GM21786 (cell line): ENCODE measurements at regions not wholly inside any gene's neighbourhood (a gene's known extent, or its start where the extent isn't known, plus 50 kb on each side); places are given as distances from the start of the nearest gene placed in this dataset.
"Not testable (repeated sequence)": the region's sequence is repeated elsewhere in the genome, so short reads cannot be mapped to it uniquely, and the experiment has no call there.

Experiments
- ATAC-seq: cut with Tn5 transposase; IDR thresholded peaks from one replicate; pipeline ENCODE4 v1.9.1; 2021; ENCODE audit not compliant: unreplicated experiment

- no peak for ATAC-seq
Measured at GRCh38 chr18:78473563-78473962, 506.1 kb upstream of the SALL3 start.

DNA sequence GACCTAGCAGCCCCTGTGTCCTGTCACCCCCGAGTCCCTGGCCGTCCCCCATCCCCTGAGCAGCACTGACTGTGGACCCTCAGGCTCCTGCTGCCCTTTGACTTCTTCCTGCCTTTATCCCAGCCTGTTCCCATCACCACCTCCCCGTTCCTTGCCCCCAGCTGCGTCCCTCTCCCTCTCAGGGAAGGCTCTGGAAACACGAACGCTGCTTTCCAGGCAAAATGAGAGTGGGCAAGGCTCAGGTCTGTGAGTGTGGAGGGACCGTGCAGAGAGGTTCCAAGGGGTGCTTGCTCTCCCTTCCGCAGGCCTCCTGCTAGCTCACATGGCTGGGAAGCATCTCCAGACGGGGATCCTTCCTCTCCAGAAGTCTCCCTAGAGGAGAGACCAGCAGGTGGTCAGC, 501.8 kb upstream of the SALL3 start:
- no peak for ATAC-seq

DNA sequence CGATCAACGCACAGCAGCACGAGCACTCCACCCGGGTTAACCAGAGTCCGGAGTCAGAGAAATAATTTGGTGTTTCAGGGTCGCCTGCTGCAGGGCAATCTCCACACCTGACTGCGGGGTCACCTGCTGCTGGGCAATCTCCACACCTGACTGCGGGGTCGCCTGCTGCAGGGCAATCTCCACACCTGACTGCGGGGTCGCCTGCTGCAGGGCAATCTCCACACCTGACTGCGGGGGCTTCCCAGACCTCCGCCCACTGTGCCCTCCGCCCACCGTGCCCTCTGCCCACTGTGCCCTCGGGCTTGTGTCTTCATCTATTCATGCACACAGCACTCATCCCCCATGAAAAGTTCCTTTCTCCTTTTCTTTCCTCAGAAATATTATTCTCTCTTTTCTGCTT, 500.2 kb upstream of the SALL3 start:
- ATAC-seq = no peak

- ATAC-seq = no peak
Measured at GRCh38 chr18:78480262-78481054, 499.2 kb upstream of the SALL3 start.

DNA sequence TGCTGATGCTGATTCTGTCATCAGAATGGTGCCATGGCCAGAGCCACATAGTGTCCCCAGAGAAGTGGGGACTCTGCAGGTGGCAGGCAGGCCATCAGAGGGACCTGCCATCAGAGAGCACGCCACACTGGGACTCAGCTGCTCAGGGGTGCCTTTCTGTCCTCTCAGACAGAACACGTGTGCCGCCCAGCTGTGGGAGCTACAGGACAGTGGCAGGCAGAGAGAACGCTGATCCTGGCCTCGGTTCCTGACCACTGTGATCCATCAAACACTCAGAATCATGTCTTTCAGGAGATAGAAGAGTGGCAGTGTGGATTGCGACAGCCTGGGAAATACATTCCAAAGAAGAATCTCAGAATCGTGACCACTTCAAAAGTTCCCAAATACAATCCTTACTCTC, 497.2 kb upstream of the SALL3 start:
- no peak for ATAC-seq

GRCh38 chr18:78487649-78488048, 492.0 kb upstream of the SALL3 start:
- no peak for ATAC-seq

- ATAC-seq = no peak
Measured at GRCh38 chr18:78492064-78492812, 487.4 kb upstream of the SALL3 start.

DNA sequence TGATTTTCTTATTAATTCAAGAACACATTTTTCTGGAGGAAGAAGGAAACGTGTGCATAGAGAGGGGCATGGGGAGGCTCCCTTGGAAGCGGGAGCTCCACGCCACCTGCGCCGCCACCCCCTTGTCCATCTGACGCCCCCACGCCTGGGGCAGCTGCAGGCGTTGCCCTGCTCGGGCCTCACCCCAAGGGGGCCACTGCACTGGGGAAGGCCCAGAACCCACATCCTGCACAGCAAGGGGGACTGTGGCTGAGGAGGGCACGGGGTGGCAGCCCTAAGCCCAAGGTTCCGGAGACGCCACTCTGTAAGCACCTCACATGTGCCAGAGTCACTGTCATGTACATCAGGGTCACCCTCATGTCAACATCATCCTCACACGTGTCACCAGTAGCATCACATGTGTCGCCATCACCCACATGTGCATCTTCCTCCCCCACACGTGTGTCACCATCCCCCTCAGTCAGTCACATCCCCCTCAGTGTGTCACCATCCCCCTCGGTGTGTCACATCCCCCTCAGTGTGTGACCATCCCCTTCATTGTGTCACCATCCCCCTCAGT, 486.7 kb upstream of the SALL3 start:
- no peak for ATAC-seq

- not testable (repeated sequence) for ATAC-seq
Measured at GRCh38 chr18:78493490-78493889, 486.1 kb upstream of the SALL3 start.

DNA sequence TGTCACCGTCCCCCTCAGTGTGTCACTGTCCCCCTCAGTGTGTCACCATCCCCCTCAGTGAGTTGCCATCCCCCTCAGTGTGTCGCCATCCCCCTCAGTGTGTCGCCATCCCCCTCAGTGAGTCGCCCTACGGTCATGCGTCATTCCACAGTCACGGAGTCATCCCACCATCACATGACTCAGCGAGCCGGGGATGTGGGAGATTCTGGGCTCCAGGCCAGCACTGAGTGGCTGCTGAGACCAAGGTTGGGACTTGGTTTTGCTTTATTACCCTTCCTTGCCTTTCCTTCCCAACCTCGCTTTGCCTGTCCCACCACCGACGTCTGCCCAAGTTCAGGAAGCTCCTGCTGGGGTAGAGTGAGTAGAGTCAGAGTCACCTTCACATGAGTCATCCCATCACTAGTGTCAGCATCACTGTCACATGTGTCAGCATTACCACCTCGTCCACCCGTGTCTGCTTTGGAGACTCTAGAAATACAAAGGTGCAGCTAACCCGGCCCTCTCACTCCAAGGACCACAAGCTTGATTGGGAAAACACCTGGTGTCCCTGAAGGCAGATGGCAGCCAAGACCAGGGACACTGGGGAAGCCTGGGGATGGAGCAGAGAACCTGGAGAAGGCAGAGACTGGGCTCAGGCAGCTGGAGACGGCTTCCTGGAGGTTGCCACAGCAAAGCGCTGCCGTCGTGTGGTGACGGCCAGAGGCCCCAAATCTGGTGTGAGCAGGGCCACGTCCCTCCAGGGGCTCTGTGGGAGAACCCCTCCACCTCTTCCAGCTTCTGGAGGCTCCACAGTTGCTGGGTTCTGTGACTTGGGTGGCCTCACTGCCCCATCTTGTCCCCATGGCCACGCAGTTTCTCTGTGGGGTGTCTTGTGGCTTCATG, 485.2 kb upstream of the SALL3 start:
- no peak for ATAC-seq

DNA sequence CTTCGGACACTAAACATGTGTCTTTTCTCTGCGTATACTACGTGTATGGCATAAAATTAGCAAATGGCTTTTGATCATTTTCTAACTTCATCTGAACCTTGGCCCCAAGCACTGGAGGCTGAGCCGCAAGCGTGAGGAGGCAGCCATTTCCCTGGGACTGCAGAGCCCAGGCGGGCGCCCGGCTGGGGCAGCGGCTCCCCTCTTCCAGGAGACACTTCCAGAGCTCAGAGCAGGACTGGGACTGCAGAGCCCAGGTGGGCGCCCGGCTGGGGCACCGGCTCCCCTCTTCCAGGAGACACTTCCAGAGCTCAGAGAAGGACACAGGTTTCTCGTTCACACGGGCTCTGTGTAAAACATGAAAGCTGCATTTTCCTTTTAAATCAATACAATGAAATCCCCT, 484.1 kb upstream of the SALL3 start:
- ATAC-seq = no peak

GRCh38 chr18:78496079-78496478, 483.5 kb upstream of the SALL3 start:
- ATAC-seq = no peak

- no peak for ATAC-seq
Measured at GRCh38 chr18:78497641-78498040, 482.0 kb upstream of the SALL3 start.

- no peak for ATAC-seq
Measured at GRCh38 chr18:78499586-78499985, 480.0 kb upstream of the SALL3 start.

GRCh38 chr18:78501251-78501650, 478.4 kb upstream of the SALL3 start:
- ATAC-seq = no peak

DNA sequence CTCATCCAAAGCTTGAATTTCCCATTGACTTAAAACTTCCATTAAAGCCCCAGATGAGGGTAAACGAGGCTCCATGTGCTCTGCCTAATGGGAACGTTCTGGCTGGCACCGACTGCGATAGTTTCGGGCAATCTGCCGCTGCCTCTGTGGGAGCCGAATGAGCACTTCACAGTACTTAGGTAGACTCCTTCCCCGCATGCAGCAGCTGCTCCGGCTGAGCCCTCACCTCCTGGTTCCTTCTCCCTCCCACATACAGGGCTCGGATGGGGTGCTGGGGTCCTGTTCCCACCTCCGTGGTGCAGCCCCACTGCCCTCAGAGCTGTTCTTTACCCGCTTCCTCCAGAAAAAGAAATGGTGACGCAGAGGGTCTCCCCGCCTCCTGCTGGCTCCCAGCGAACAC, 476.5 kb upstream of the SALL3 start:
- no peak for ATAC-seq

DNA sequence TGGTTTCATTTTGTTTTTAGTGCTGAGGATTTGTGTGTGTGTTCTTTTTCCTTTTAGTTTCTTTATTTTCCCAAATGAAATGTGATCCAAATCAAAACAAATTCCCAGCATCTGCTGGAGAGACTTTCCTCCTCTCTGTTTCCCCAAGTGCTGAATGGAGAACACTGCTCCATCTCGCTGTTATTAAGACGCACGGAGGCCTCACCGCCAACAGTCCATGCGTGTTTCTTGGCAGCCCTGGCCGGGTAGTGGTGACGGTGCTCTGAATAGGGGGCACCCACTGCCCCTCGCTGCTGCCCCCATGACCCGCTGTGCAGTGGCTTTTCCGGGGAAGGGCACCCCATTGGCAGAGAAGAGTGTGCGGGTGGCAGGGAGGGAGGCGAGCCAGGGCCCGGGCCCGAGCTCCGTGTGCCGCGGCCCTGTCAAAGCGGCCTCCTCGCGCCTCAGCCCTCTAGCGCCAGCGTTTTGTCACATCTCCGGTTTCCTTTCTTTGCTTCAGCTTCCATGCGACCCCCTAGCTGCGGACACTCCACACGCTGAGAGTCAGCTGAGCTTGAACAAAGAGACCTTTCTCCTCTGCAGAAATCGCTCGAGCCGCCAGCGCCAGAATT, 473.7 kb upstream of the SALL3 start:
- no peak for ATAC-seq

DNA sequence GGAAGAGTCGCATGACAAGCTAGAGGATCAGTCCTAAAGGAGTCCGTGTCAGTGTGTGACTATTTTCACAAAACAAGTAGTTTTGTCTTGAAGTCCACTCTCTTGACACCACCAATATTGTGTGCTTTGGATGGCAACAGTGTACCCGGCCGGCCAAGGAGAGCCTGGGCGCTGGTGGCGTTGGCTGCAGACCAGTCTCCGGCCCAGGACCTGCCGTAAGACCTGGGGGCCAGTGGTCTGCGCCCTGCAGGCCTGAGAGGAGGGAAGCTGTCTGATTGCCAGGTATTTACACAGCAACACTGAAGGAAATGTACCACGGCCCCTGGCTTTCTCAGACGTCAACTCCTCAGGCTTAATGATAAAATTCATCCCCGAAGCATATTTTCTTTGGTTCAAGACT, 472.4 kb upstream of the SALL3 start:
- no peak for ATAC-seq

GRCh38 chr18:78508228-78508824, 471.3 kb upstream of the SALL3 start:
- ATAC-seq = not testable (repeated sequence)

DNA sequence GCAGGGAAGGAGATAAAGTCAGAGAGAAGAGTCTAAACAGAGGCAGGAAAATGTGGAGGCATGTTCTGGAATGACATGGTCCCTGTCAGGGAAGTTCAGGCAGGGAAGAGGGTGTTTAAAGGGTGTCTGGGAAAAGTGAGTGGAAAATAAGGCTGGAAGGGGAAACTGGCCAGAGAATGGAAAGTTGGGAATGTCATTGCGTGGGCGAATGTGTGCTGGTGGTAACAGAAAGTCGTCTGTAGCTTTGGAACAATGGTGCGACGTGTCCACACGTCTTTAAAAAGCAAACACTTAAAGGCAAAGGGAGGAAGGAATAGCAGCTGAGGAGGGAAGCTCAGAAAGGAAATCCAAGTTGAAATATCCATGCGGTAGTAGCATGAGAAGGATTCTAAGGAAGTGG, 469.5 kb upstream of the SALL3 start:
- ATAC-seq = no peak
